GM12892 (cell line): ENCODE measurements at regions not wholly inside any gene's neighbourhood (a gene's known extent, or its start where the extent isn't known, plus 50 kb on each side); places are given as distances from the start of the nearest gene placed in this dataset.

Source experiments
- DNase-seq: peaks from one replicate; pipeline ENCODE4 v3.0.0; 2011; ENCODE audit not compliant: insufficient read length
- FAIRE-seq: peaks from 2 replicates; lab custom pipeline; 2011; peaks lifted over from hg19 to GRCh38; lab: Jason Lieb, UNC
- POLR2A ChIP-seq: IDR thresholded peaks from 2 replicates; pipeline ENCODE4 v1.6.1; 2011; ENCODE audit warnings: low read depth, low read length, control low read depth
- POLR2AphosphoS5 ChIP-seq: IDR thresholded peaks from 2 replicates; pipeline ENCODE4 v1.6.1; 2011; ENCODE audit warnings: low read depth, low read length, control low read depth
- TAF1 ChIP-seq: IDR thresholded peaks from 2 replicates; pipeline ENCODE4 v1.6.1; 2011; ENCODE audit warnings: low read depth, mild to moderate bottlenecking, control low read depth, low read length, borderline replicate concordance

- FAIRE-seq = no peak
- DNase-seq = no peak
Observed at GRCh38 chr2:198471291-198471690, 666.9 kb downstream of the PLCL1 start.

GRCh38 chr2:198468136-198468535 is 663.7 kb downstream of the PLCL1 start:
- no peak for DNase-seq
- TF ChIP-seq POLR2A (no peak), POLR2AphosphoS5 (no peak), TAF1 (no peak)
- no peak for FAIRE-seq

More at GRCh38 chr2:198471291-198471690, 666.9 kb downstream of the PLCL1 start:
- TF ChIP-seq POLR2AphosphoS5 (no peak), POLR2A (no peak), TAF1 (no peak)

- no peak for TF ChIP-seq TAF1
- TF ChIP-seq POLR2AphosphoS5 = no peak
- no peak for TF ChIP-seq POLR2A
- no peak for FAIRE-seq
- DNase-seq = no peak
Observed at GRCh38 chr2:198465970-198466369, 661.6 kb downstream of the PLCL1 start.

GRCh38 chr2:198456418-198456817 is 652.0 kb downstream of the PLCL1 start:
- no peak for FAIRE-seq
- no peak for DNase-seq
- TF ChIP-seq POLR2A (no peak), POLR2AphosphoS5 (no peak)

- TF ChIP-seq POLR2A = no peak
- no peak for TF ChIP-seq POLR2AphosphoS5
- no peak for TF ChIP-seq TAF1
- FAIRE-seq (no peak), DNase-seq (no peak)
Observed at GRCh38 chr2:198453866-198454265, 649.5 kb downstream of the PLCL1 start.

GRCh38 chr2:198452327-198452726 is 647.9 kb downstream of the PLCL1 start:
- DNase-seq (no peak), FAIRE-seq (no peak)
- TF ChIP-seq POLR2AphosphoS5 (no peak), POLR2A (no peak), TAF1 (no peak)

GRCh38 chr2:198448789-198449188 is 644.4 kb downstream of the PLCL1 start:
- TF ChIP-seq POLR2AphosphoS5 = no peak
- no peak for TF ChIP-seq TAF1
- no peak for TF ChIP-seq POLR2A
- FAIRE-seq (no peak), DNase-seq (no peak)

GRCh38 chr2:198444800-198445287 is 640.5 kb downstream of the PLCL1 start:
- FAIRE-seq = no peak
- no peak for DNase-seq
- TF ChIP-seq POLR2A (no peak), TAF1 (no peak), POLR2AphosphoS5 (no peak)

- FAIRE-seq (no peak), DNase-seq (no peak)
- TF ChIP-seq POLR2A (no peak), POLR2AphosphoS5 (no peak), TAF1 (no peak)
Observed at GRCh38 chr2:198441901-198442300, 637.5 kb downstream of the PLCL1 start.

GRCh38 chr2:198441246-198441645 is 636.9 kb downstream of the PLCL1 start:
- TF ChIP-seq POLR2A (no peak), POLR2AphosphoS5 (no peak), TAF1 (no peak)
- no peak for DNase-seq
- FAIRE-seq = no peak

GRCh38 chr2:198440833-198441232 is 636.4 kb downstream of the PLCL1 start:
- DNase-seq (no peak), FAIRE-seq (no peak)
- no peak for TF ChIP-seq POLR2AphosphoS5
- no peak for TF ChIP-seq POLR2A
- no peak for TF ChIP-seq TAF1

GRCh38 chr2:198438331-198438730 is 633.9 kb downstream of the PLCL1 start:
- TF ChIP-seq POLR2A (no peak), POLR2AphosphoS5 (no peak), TAF1 (no peak)
- DNase-seq = no peak

GRCh38 chr2:198424112-198424511 is 619.7 kb downstream of the PLCL1 start:
- no peak for FAIRE-seq
- DNase-seq = no peak
- no peak for TF ChIP-seq POLR2AphosphoS5
- TF ChIP-seq TAF1 = no peak
- no peak for TF ChIP-seq POLR2A

More at GRCh38 chr2:198438331-198438730, 633.9 kb downstream of the PLCL1 start:
- no peak for FAIRE-seq
